Endodermal cell (in vitro differentiated cells): ENCODE measurements at regions not wholly inside any gene's neighbourhood (a gene's known extent, or its start where the extent isn't known, plus 50 kb on each side); places are given as distances from the start of the nearest gene placed in this dataset.

Experiments used
- DNase-seq: peaks from one replicate; pipeline ENCODE4 v3.0.0-alpha.2; 2017
- H3K27ac ChIP-seq: 2 replicates; pipeline ENCODE4 v1.5.1; 2013; ENCODE audit warnings: mild to moderate bottlenecking, low read depth, low read length, moderate library complexity
- H3K27me3 ChIP-seq: 2 replicates; pipeline ENCODE4 v1.6.1; 2013; ENCODE audit warnings: mild to moderate bottlenecking, low read length, moderate library complexity; ENCODE audit not compliant: insufficient read depth, control insufficient read depth, poor library complexity, severe bottlenecking
- H3K36me3 ChIP-seq: 2 replicates; pipeline ENCODE4 v1.7.0; 2013; ENCODE audit warnings: mild to moderate bottlenecking, low read length, moderate library complexity; ENCODE audit not compliant: control insufficient read depth, insufficient read depth
- H3K4me1 ChIP-seq: one replicate; pipeline ENCODE4 v1.7.0; 2013; ENCODE audit warnings: low read length; ENCODE audit not compliant: control insufficient read depth, insufficient read depth
- H3K4me3 ChIP-seq: 2 replicates; pipeline ENCODE4 v1.5.1; 2013; ENCODE audit warnings: mild to moderate bottlenecking, low read length, moderate library complexity
- H3K9ac ChIP-seq: 2 replicates; pipeline ENCODE4 v1.6.1; 2013; ENCODE audit warnings: mild to moderate bottlenecking, low read length, moderate library complexity; ENCODE audit not compliant: poor library complexity, severe bottlenecking; ENCODE audit errors: extremely low read depth
- H3K9me3 ChIP-seq: 2 replicates; pipeline ENCODE4 v1.6.1; 2013; ENCODE audit warnings: mild to moderate bottlenecking, low read length, moderate library complexity; ENCODE audit not compliant: control insufficient read depth
- H3K27ac Mint-ChIP-seq: 2 replicates; pipeline ENCODE4 v1.8.0; 2020; ENCODE audit warnings: mixed read lengths
- H3K27me3 Mint-ChIP-seq: 2 replicates; pipeline ENCODE4 v1.8.0; 2021; ENCODE audit warnings: mild to moderate bottlenecking, mixed read lengths; ENCODE audit not compliant: insufficient read depth
- H3K36me3 Mint-ChIP-seq: 2 replicates; pipeline ENCODE4 v1.8.0; 2020; ENCODE audit warnings: low read depth, mixed read lengths
- H3K4me1 Mint-ChIP-seq: 2 replicates; pipeline ENCODE4 v1.8.0; 2020; ENCODE audit warnings: mixed read lengths
- H3K4me3 Mint-ChIP-seq: 2 replicates; pipeline ENCODE4 v1.8.0; 2020; ENCODE audit warnings: mild to moderate bottlenecking, moderate library complexity, mixed read lengths
- H3K9me3 Mint-ChIP-seq: 2 replicates; pipeline ENCODE4 v1.8.0; 2020; ENCODE audit warnings: mild to moderate bottlenecking, mixed read lengths
- WGBS, 2 experiments: methylation state at CpG; one replicate each; pipeline versions ENCODE4 v1.1.5 to v1.1.7; 2013; ENCODE audit warnings: missing lambda C conversion rate in 2 of 2, mixed read lengths in 1 of 2; ENCODE audit not compliant: insufficient coverage in 1 of 2, insufficient read length in 1 of 2; 5-methylcytosine and 5-hydroxymethylcytosine counted together
- TF ChIP-seq, protein P1 (sequence below): fragments of 200-600 bp; sonication (generic); conservative IDR thresholded peaks from 2 replicates; pipeline ENCODE4 v1.5.0; 2021; ENCODE audit warnings: antibody characterized with exemption, mild to moderate bottlenecking

DNA sequence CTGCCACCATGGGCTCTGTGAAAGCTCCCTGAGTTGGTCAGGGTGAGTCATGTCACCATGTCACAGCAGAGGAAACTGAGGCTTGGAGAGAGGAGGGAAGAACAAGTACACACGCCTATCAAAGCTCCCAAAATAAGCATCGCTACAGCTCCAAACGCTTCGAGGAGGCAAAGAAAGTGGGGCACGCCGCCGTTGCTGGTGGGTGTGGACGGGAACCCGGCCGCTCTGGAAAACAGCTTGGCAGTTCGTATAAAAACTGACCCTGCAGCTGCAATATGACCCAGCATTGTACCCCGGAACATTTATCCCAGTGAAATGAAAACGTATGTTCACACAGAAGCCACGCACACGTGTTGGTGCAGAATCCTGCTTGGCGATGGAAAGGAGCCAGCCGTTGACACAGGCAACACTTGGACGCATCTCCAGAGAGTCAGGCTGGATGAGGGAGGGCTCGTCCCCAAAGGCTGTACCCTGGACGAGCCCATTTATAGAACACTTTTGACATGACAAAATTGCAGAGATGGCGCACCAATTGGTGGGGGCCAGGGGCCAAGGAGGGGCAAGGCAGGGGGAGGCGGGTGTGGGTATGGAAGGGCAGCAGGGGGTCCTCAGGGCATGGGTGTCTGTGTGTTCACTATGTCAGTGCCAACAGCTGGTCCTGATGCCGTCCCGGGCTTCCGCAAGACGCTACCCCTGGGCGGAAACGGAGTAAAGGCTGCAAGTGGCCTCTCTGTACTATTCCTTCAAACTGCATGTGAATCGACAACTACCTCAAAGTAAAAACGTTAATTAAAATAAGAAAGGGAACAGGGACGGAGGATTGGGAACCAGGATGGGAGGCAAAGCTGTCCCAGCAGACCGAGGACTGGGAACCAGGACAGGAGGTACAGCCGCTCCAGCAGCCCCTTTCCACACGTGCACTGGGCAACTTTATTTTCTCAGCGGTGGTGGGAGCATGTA, 173.0 kb downstream of the OLFM1 start:
- Mint-ChIP-seq H3K27me3 (peaks cover 4% of the 10 kb centered on the region), H3K4me1 (no peaks in the 10 kb centered on the region), H3K36me3 (no peaks in the 10 kb centered on the region), H3K27ac (no peak overlapping the region), H3K9me3 (no peaks in the 10 kb centered on the region), H3K4me3 (no peak overlapping the region)
- TF ChIP-seq, protein P1, sequence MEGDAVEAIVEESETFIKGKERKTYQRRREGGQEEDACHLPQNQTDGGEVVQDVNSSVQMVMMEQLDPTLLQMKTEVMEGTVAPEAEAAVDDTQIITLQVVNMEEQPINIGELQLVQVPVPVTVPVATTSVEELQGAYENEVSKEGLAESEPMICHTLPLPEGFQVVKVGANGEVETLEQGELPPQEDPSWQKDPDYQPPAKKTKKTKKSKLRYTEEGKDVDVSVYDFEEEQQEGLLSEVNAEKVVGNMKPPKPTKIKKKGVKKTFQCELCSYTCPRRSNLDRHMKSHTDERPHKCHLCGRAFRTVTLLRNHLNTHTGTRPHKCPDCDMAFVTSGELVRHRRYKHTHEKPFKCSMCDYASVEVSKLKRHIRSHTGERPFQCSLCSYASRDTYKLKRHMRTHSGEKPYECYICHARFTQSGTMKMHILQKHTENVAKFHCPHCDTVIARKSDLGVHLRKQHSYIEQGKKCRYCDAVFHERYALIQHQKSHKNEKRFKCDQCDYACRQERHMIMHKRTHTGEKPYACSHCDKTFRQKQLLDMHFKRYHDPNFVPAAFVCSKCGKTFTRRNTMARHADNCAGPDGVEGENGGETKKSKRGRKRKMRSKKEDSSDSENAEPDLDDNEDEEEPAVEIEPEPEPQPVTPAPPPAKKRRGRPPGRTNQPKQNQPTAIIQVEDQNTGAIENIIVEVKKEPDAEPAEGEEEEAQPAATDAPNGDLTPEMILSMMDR: no peak
- H3K36me3 ChIP-seq: no peaks in the 10 kb centered on the region
- no peaks in the 10 kb centered on the region for H3K4me1 ChIP-seq
- DNase-seq: no peak
- no peak overlapping the region for H3K4me3 ChIP-seq
- H3K9me3 ChIP-seq: no peaks in the 10 kb centered on the region
- no peak overlapping the region for H3K9ac ChIP-seq
- no peaks in the 10 kb centered on the region for H3K27me3 ChIP-seq
- 74 to 80% methylated on average over 34 to 35 of the region's 35 CpGs for WGBS, 2 experiments
- no peak overlapping the region for H3K27ac ChIP-seq

DNA sequence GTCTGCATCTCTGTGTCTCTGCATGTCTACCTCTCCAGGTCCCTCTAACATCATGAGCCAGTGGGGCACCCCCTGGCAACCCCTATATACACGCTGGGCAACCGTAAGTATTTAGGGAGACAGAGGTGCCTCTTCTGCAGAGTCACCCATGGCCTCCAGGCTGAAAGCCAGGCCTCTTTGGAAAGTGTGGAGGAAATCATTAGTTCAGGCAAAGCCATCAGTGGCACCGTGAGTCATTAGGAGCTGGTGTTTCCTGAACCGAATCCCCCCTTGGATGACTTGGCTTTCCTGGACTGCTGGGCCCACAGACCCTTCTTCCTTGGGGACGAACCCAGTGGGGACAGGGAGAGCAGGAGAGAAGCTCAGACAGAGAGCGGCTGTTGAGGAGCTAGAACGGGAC, 174.8 kb downstream of the OLFM1 start:
- Mint-ChIP-seq H3K36me3 (no peaks in the 10 kb centered on the region), H3K27ac (no peak overlapping the region), H3K9me3 (no peaks in the 10 kb centered on the region), H3K4me1 (no peaks in the 10 kb centered on the region), H3K27me3 (peaks cover 7% of the 10 kb centered on the region), H3K4me3 (no peak overlapping the region)
- Histone ChIP-seq H3K27me3 (no peaks in the 10 kb centered on the region), H3K4me3 (no peak overlapping the region), H3K36me3 (no peaks in the 10 kb centered on the region), H3K4me1 (no peaks in the 10 kb centered on the region), H3K27ac (no peak overlapping the region), H3K9ac (no peak overlapping the region), H3K9me3 (no peaks in the 10 kb centered on the region)
- 87 to 90% methylated on average over 4 to 7 of the region's 7 CpGs for WGBS, 2 experiments
- TF ChIP-seq, protein P1: no peak
- no peak for DNase-seq

DNA sequence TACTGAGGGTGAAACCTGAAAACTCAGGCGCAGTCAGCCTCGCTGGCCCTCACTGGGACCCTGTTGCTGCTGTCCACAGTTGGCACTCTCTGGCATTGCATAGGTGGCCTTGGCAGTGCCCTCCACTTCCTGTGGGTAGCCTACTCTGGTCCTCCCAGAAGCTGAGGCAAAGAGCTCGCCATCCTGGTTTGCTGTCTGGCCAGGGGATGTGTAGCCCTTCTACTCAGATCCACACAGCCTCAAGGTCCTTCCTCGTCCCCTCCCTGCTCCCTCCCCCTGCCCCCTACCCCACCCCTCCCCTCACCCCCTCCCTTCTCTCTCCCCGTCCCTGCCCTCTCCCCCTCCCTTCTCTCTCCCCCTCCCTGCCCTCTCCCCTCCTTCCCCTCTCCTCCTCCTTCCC, 176.0 kb downstream of the OLFM1 start:
- Mint-ChIP-seq H3K9me3 (no peaks in the 10 kb centered on the region), H3K4me1 (peaks cover 8% of the 10 kb centered on the region), H3K36me3 (no peaks in the 10 kb centered on the region), H3K4me3 (no peak overlapping the region), H3K27ac (no peak overlapping the region), H3K27me3 (peaks cover 7% of the 10 kb centered on the region)
- Histone ChIP-seq H3K9ac (no peak overlapping the region), H3K4me3 (no peak overlapping the region), H3K36me3 (no peaks in the 10 kb centered on the region), H3K9me3 (no peaks in the 10 kb centered on the region), H3K27me3 (no peaks in the 10 kb centered on the region), H3K4me1 (peaks cover 3% of the 10 kb centered on the region), H3K27ac (no peak overlapping the region)
- 95 to 100% methylated on average over 2 to 3 of the region's 5 CpGs for WGBS, 2 experiments
- TF ChIP-seq, protein P1: no peak
- DNase-seq: no peak
